ENCODE measurements at regions not wholly inside any gene's neighbourhood (a gene's known extent, or its start where the extent isn't known, plus 50 kb on each side); places are given as distances from the start of the nearest gene placed in this dataset.

DNA sequence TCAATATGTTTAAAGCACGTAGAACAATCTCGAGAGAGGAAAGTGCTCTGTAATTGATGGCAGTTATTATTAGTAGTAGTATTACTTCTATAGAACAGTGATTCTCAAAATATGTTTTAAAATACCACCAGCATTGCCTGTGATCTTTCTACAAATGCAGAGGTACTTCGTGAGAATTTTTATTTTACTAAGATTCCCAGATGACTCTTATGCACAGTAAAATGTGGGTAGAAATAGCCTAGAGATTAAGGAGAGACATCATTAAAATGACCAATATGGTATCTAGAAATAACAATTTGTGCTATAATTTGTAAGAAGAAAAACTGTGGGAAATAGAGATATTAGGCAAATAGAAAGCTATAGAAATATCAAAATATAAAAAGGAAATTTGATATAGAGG lies 157.9 kb downstream of the SUCNR1 start:
- no peak overlapping the region for H3K27ac ChIP-seq
- H3K36me3 ChIP-seq: no peaks in the 10 kb centered on the region
- H3K4me3 ChIP-seq: no peak overlapping the region
- TF ChIP-seq, protein P1, sequence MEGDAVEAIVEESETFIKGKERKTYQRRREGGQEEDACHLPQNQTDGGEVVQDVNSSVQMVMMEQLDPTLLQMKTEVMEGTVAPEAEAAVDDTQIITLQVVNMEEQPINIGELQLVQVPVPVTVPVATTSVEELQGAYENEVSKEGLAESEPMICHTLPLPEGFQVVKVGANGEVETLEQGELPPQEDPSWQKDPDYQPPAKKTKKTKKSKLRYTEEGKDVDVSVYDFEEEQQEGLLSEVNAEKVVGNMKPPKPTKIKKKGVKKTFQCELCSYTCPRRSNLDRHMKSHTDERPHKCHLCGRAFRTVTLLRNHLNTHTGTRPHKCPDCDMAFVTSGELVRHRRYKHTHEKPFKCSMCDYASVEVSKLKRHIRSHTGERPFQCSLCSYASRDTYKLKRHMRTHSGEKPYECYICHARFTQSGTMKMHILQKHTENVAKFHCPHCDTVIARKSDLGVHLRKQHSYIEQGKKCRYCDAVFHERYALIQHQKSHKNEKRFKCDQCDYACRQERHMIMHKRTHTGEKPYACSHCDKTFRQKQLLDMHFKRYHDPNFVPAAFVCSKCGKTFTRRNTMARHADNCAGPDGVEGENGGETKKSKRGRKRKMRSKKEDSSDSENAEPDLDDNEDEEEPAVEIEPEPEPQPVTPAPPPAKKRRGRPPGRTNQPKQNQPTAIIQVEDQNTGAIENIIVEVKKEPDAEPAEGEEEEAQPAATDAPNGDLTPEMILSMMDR (IDR thresholded peaks at IDR 0.05): no peak
- H3K9me3 ChIP-seq: no peaks in the 10 kb centered on the region
- ATAC-seq (ENCODE audit: insufficient number of reproducible peaks, low FRiP score, low read depth): no peak
- no peaks in the 10 kb centered on the region for H3K27me3 ChIP-seq (replicated peaks; ENCODE audit: insufficient read depth)
- DNase-seq (ENCODE audit: low spot score): no peak
- peaks cover 13 to 25% of the 10 kb centered on the region in 2 donors for H3K4me1 ChIP-seq (ENCODE audit: control insufficient read depth in 1 of 2, low read depth in 2 of 2)

DNA sequence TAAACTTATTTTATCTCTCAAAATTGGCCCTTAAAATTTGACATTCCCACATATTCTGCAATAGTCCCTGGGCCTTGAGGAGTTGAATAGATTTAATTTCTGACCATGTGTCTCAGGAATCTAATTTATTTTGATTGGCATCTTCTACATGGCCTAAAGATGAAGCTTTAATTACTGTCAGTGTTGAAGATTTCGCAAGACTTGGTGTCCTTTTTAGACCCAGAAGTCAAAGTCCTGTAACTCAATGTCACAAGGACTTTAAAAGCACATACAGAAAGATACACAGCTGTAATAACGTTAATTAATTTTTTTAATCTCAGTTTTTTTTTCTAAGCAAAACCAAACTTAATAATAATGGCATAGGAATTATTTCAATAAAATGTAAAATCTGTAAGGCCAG lies 163.9 kb downstream of the SUCNR1 start:
- Histone ChIP-seq H3K4me1 (ENCODE audit: control insufficient read depth in 1 of 2, low read depth in 2 of 2) (peaks cover 0 to 7% of the 10 kb centered on the region in 2 donors), H3K4me3 (no peak overlapping the region), H3K27me3 (replicated peaks; ENCODE audit: insufficient read depth) (no peaks in the 10 kb centered on the region), H3K9me3 (no peaks in the 10 kb centered on the region), H3K36me3 (no peaks in the 10 kb centered on the region), H3K27ac (no peak overlapping the region)
- DNase-seq (ENCODE audit: low spot score) (no peak), ATAC-seq (ENCODE audit: insufficient number of reproducible peaks, low FRiP score, low read depth) (no peak)
- TF ChIP-seq, protein P1 (IDR thresholded peaks at IDR 0.05): no peak

DNA sequence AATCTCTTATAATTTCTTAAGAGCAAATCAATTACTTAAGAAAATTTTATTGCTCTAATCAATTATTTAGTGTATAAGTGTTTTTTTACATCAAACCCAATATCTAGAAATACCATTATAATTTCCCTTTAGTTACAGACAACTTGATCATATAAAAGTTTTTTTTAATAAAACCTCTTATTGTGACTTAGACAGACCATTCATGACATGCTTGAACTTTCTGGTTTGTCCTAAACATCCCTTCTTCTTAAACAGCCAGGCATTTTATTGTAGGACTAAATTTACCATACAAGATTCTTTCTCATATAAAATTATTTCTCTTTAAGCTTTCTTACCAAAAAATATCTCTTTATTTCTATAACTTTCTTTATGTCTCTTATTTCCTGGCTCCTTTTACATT lies 164.5 kb downstream of the SUCNR1 start:
- Histone ChIP-seq H3K9me3 (no peaks in the 10 kb centered on the region), H3K27me3 (replicated peaks; ENCODE audit: insufficient read depth) (no peaks in the 10 kb centered on the region), H3K36me3 (no peaks in the 10 kb centered on the region), H3K4me1 (ENCODE audit: control insufficient read depth in 1 of 2, low read depth in 2 of 2) (peaks cover 0 to 10% of the 10 kb centered on the region in 2 donors), H3K4me3 (no peak overlapping the region), H3K27ac (no peak overlapping the region)
- ATAC-seq (ENCODE audit: insufficient number of reproducible peaks, low FRiP score, low read depth) (no peak), DNase-seq (ENCODE audit: low spot score) (no peak)
- TF ChIP-seq, protein P1 (IDR thresholded peaks at IDR 0.05): no peak

DNA sequence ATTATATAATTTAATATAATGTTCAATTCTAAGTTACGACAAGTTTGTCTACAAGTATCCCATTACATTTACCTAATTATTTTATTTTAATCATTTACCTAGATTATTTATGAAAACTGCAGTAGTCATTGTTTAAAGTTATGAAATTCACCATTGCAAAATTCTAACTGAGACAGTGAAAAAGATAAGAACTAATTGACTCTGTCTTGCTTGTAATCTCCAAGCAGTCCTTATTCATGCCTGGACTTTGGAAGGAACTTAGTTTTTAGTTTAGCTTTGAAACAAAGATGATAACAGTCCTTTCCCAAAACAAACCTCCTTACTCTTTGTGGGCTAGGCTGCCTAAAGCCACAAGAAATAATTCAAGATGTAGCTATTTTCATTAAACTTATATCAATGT lies 165.0 kb downstream of the SUCNR1 start:
- Histone ChIP-seq H3K4me3 (no peak overlapping the region), H3K27me3 (replicated peaks; ENCODE audit: insufficient read depth) (no peaks in the 10 kb centered on the region), H3K27ac (no peak overlapping the region), H3K4me1 (ENCODE audit: control insufficient read depth in 1 of 2, low read depth in 2 of 2) (peaks cover 3 to 15% of the 10 kb centered on the region in 2 donors), H3K9me3 (no peaks in the 10 kb centered on the region), H3K36me3 (no peaks in the 10 kb centered on the region)
- TF ChIP-seq, protein P1 (IDR thresholded peaks at IDR 0.05): no peak
- ATAC-seq (ENCODE audit: insufficient number of reproducible peaks, low FRiP score, low read depth) (no peak), DNase-seq (ENCODE audit: low spot score) (no peak)

DNA sequence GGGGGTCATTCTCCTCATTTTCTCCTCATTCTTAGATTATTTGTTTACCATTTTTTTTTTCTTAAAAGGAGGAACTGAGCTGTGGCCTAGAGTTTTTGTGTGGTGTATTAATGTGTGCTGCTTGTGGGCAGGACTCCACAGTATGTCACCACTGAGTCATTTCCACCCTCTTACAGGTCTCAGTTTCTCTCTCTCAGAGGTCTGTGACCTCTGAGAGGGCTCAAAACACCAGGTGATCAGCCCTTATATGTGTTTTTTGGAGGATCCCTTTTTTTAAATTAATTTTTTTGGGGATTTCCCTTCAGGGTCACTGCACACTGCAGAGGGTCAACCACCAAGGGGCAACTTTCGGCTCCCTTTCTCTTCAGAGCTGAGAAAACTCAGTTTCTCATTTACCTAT lies 166.4 kb downstream of the SUCNR1 start:
- DNase-seq (ENCODE audit: low spot score): no peak
- Histone ChIP-seq H3K4me1 (ENCODE audit: control insufficient read depth in 1 of 2, low read depth in 2 of 2) (peaks cover 5 to 19% of the 10 kb centered on the region in 2 donors), H3K4me3 (no peak overlapping the region), H3K36me3 (no peaks in the 10 kb centered on the region), H3K9me3 (no peaks in the 10 kb centered on the region), H3K27ac (no peak overlapping the region), H3K27me3 (replicated peaks; ENCODE audit: insufficient read depth) (no peaks in the 10 kb centered on the region)
- ATAC-seq (ENCODE audit: insufficient number of reproducible peaks, low FRiP score, low read depth): no peak
- TF ChIP-seq, protein P1 (IDR thresholded peaks at IDR 0.05): no peak
